ENCODE measurements at regions not wholly inside any gene's neighbourhood (a gene's known extent, or its start where the extent isn't known, plus 50 kb on each side); places are given as distances from the start of the nearest gene placed in this dataset.

GRCh38 chr20:19120569-19120968 lies 91.9 kb upstream of the SLC24A3 start:
- TF ChIP-seq CTCF (conservative IDR thresholded peaks at IDR 0.05; ENCODE audit: low read length), result no peak
- no peak for TF ChIP-seq EZH2phosphoT487 (IDR thresholded peaks at IDR 0.05; ENCODE audit: borderline replicate concordance)

Data from Loucy (cell line).